GM19043 (cell line): ENCODE measurements at regions not wholly inside any gene's neighbourhood (a gene's known extent, or its start where the extent isn't known, plus 50 kb on each side); places are given as distances from the start of the nearest gene placed in this dataset.

ENCODE experiments used
- ATAC-seq: cut with Tn5 transposase; IDR thresholded peaks from one replicate; pipeline ENCODE4 v1.9.1; 2021; ENCODE audit warnings: low read depth; ENCODE audit not compliant: unreplicated experiment

DNA sequence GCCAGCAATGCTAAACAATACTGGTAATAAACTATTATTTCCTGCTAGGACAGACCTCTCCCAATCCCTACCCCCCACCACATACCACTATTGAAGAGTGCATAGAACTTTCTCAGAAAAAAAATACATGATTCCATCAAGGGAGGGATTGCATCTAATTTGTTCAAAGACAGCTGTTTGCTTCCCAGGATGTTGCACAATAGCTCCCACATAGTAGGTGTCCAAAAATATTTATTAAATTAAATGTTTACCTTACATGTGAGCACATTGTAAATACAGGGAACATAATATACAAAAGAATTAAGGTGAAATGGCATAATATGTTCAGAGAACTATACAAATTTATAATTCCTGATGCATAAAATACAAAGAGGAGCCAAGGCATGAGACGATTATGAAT is 1111.8 kb upstream of the LCORL start:
- no peak for ATAC-seq

GRCh38 chr4:19130866-19131265 is 1109.3 kb upstream of the LCORL start:
- no peak for ATAC-seq

DNA sequence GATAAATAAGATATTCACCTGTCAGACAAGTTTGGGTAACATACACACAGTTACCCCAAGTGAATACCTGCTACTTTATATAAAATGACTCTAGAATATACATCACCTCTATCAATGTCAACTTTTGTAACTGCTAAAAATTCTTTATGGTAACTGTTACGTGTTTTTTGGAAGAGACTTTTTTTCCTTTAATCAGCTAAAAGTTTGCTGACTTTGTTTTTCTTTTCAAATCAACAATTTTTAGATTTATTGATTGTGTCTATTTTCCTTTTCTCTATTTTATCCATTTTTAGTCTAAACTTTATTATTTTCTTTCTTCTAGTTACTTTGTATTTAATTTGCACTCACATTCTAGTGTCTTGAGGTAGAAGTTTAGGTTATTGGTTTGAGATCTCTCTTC is 1106.6 kb upstream of the LCORL start:
- ATAC-seq = no peak

GRCh38 chr4:19126903-19127302 is 1105.3 kb upstream of the LCORL start:
- no peak for ATAC-seq

DNA sequence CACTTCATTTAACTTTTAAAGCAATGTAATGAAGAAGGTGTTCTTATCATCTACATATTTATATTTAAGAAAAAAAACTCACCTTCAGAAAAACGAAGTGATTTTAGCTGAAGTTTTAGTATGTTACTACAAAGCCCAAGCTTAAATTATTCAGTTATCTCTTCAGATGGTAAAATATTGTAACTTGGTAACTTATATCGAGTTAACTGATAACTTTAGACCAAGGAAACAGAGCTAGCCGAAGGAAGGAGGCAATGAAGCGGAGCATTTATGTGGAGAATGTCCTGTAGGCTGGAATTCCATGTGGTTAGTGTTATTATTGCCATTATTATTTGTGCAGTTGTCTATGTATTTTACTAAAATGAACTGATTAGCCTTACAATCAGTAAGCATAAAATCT is 1102.1 kb upstream of the LCORL start:
- ATAC-seq = no peak

GRCh38 chr4:19119904-19120560 is 1098.5 kb upstream of the LCORL start:
- no peak for ATAC-seq

DNA sequence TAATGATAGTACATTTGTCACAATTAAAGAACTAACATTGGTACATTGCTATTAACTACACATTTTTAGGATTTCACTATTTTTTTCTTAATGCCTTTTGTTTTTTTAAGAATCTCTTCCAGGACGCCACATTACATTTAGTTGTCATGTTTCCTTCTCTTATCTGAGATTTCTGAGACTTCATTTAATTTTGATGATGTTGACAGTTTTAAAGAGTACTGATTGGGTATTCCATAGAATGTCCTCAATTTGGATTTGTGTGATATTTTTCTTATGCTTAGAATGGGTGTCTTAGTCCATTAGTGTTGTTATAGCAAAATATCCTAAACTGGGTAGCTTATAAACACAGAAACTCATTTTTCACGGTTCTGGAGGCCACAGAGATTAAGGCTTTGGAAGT is 1095.5 kb upstream of the LCORL start:
- ATAC-seq = no peak

DNA sequence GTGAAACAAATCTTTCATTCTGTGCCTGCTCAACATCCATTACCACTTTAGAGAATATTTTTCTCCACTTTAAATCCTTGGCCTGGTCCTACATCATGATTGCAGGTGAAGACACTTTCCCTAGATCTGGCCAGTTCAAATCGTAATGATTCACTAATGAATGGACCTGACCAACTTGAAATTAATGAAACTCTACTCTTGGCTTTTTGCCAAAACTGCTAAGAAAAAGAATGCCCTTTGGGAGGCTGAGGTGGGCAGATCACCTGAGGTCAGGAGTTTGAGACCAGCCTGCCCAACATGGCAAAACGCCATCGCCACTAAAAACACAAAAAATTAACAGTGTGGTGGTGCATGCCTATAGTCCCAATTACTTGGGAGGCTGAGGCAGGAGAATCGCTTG is 1082.6 kb upstream of the LCORL start:
- no peak for ATAC-seq

DNA sequence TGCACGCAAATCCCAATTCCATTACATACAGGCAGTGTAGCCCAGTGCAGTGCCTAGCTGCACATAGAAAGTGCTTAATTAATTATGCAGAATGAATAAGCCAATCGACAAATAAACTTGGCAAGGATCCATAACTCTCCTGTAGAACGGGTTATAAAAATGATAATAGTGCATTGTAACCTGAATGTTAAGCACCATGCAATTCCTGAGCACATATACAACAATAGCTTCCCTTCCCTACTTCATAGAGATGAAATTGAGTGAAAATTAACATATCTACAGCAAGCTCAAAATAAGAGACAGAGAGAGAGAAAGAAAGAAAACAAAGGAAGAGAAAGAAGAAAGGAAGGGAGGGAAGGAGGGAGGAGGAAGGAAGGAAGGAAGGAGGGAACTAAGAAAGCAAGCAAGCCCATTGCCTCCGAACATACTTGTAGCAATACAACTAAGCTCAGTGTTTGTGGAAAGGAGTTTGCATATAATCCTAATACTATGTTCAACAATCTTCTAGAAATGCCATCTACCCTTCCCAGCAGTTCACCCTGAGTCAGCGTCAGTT is 1074.0 kb upstream of the LCORL start:
- no peak for ATAC-seq

GRCh38 chr4:19093951-19094350 is 1072.4 kb upstream of the LCORL start:
- ATAC-seq = no peak

DNA sequence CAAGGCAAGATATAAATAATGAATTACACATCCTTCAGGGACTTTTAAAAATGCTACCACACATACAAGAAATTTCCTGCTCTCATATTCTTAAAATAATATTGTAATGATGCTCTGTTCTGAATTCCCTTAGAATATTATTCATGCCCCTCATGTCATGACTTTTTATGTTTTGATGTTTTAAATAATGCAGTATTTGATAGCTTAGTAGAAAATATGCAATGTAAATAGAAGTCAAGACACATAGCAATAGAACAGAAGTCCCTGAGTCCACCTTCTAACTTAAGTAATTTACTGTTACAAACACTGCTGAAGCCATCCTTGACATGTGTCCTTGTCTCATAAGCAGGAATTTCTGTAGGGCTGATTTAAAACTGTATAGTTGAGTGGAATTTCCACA is 1071.2 kb upstream of the LCORL start:
- ATAC-seq = no peak

- no peak for ATAC-seq
These were observed 1052.5 kb upstream of the LCORL start for GRCh38 chr4:19074036-19074435.

DNA sequence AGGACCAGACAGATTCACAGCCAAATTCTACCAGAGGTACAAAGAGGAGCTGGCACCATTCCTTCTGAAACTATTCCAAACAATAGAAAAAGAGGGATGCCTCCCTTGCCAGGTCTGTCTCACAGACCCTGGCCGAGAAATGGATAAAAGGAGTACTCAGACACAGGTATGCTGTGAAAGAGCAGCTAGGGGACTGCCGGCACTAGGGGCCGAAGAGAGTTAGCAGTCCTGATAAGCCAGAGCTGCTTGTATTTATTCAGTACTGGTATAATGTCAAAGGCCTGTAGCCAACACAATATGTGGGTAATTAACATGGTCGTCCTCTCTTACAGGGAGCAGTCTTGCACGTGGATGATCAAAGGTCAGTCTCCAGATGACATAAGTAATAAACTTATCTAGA is 1042.1 kb upstream of the LCORL start:
- ATAC-seq = no peak

DNA sequence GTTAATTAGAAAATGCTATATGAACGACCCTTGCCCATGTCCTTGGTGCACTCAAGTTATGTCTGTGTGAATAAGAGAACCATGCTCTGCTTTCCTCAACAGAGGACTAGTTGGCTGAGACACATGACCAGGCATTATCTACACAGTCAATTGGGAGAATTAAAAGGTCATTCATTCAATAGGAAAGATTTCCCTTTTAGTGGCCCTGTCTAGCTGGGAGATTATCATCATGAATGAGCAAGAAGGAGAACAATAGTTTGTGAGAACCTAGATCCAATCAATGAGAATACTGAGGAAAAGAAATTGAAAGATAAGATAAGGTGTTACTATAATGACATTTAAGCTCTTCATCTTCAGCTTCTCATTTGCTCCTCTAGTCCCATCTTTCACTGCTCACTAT is 1033.4 kb upstream of the LCORL start:
- ATAC-seq = no peak

DNA sequence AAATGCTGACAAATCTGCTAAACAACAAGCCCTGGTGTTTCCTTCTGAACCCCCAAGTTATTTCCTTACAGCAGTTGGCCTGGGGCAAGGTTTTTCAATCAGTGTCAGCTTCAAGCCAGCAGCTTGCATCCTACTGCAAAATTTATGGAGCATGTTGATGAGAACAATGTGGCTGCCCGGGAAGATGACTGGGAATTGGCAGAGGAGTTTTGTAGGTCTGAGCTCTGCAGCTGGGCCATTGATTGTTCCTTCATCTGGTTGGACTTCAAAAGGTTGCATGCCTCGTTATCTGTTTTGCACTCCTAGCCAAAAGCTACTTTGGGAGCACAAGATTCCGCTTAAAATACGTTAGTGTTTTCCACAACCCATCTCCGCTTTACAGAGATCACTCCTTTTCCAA is 1030.3 kb upstream of the LCORL start:
- ATAC-seq = no peak

GRCh38 chr4:19047279-19047880 is 1025.8 kb upstream of the LCORL start:
- ATAC-seq = no peak

DNA sequence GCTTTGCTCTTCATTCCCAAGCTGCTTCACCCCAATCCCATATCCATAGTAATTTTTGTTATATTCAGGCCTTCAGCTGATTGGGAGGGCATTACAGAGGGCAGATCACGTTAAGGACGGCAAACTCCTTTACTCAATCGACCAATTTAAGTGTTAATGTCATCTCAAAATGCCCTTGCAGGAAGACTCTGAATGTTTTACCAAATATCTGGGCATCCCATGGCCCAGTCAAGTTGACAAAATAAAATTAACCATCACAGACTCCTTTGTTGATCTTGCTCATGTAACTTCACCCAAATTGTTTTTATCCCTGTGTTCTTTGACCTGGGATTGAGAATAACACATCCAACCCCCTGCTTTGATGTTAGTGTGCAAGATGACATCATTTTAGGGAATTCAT is 1018.3 kb upstream of the LCORL start:
- no peak for ATAC-seq

DNA sequence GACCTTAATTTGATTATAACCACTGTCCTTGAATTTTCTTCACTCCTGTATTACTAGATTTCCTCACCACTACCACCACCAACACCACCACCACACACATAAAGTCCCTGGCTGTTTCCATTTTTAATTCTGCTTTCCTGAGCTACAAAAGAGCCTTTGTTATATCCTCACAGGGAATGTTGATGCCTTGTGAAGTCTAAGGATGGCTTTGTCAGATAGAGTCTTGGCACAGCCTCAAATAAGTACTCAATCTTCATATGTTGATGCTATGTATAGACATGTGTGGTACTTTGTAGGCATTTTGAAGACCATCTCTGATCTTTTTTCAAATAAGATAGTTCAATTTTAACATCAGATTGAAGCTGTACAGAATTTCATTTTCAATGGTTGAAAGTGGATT is 1016.7 kb upstream of the LCORL start:
- no peak for ATAC-seq

DNA sequence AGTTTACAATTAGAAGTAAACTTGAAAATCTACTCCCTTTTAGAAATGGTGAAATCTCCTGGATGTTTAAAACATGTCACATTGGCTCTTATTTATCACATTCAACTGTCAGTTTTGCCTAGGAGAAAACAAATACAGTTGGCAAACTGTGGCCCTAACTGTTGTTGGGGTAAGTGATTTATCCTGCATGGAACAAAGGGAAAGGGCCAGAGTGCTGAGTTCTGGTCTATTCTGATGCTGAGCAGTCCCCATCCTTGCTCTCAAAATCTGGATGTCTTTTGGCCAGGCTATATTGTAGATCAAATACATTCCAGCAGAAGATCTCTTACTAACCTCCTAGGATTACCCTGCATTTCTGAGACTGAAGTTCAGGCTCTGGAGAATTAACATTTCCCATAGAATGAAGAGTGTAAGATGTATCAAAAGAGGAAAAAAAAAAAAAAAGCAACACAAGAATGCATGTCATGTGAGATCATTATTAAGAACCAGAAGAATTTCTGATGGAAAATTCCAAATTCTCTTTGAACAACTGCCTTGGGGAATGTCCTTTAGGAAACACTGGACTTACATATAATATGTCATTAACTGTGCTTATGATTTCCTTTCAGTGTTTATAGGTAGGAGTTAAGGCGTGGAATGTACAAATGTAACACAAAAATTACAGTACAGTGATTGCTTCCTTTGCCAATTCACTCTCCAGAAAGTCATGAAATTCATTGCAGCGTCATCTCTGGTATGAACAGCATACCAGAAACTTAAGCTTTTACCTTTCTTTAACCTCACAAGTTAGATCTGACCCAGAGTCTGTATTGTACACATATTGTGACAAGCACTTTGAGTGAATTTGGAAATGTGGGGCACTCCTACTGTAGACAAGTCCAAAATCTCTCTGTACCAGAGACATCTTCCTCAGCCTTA is 1012.5 kb upstream of the LCORL start:
- ATAC-seq = no peak

DNA sequence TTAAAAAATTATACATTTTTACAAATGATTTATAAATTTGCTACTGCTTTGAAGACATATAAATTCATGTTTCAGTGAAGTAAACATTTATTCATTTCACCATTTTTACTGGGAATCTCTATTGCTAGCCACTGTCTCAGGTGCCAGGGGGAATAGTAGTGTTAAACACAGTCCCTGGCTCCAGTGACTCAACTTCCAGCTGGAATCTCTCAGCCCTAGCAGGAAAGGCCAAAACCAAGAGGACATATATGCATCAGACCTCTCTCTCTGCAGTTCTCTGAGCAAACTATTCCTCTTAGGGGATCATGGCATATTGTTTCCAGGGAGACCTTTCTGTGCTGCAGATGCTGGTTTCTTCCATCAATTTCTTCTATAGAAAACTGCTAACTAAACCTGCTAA is 1009.0 kb upstream of the LCORL start:
- no peak for ATAC-seq

DNA sequence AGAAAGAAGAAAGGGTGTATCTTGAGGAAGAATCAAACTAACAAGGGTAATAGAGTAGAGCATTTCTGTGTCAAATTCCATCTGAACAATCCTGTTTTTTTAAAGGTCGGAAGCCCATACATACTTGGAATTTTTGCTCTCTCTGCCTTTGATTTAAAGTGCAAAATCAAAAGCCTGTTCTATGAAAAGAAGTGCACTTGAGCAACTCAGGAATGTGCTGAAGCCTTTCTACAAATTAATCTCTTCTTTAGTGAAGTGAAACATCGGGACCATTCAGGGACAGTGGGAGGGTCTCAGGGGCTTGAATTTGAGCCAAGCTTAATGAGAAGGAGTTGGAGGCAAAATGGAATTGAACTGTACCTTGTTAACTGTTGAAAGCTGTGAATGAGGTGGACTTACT is 1008.5 kb upstream of the LCORL start:
- no peak for ATAC-seq
